ENCODE measurements at regions not wholly inside any gene's neighbourhood (a gene's known extent, or its start where the extent isn't known, plus 50 kb on each side); places are given as distances from the start of the nearest gene placed in this dataset.

- no peak for DNase-seq
Measured at GRCh38 chr2:71803398-71803797, 344.3 kb downstream of the CYP26B1 start.

DNA sequence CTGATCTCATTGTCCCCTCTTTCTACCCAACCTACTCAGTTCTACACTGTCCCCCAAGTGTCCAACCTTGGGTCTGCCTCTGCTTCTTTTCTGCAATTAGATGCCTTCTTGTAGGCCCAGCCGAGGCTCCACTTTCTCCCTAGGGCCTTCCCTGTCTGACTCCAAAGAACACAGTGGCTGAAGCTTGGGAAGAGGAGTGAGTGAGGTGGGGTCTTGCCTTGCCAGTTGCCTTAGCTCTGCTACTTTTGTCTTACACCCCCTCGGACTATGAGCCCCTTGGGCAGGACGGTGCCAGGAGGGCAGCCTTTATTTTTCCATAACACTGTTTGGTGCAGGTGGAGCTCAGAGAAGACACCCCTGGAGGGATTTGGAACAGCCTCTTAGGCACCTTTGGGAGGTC lies 345.1 kb downstream of the CYP26B1 start:
- no peak for DNase-seq

DNA sequence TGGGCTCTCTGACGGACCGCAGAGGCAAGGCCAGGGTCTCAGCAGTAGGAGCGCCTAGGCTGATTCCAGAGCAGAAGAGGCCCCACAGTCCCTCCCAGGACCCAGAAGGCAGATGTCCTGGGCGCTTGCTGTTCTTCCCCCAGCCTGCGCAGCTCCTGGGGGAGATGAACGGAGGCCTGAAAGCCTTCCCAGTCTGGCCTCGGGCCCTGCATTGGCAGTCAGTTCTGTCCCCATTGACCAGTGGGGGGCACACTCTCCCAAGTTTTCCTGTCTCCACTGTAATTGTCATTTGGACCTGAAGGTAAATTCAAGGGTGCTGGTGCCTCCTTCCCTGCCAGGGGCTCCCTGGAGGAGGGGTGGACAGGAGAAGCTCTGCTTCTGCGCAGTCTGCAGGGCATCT lies 345.7 kb downstream of the CYP26B1 start:
- no peak for DNase-seq

- no peak for DNase-seq
Measured at GRCh38 chr2:71801556-71801955, 346.1 kb downstream of the CYP26B1 start.

DNA sequence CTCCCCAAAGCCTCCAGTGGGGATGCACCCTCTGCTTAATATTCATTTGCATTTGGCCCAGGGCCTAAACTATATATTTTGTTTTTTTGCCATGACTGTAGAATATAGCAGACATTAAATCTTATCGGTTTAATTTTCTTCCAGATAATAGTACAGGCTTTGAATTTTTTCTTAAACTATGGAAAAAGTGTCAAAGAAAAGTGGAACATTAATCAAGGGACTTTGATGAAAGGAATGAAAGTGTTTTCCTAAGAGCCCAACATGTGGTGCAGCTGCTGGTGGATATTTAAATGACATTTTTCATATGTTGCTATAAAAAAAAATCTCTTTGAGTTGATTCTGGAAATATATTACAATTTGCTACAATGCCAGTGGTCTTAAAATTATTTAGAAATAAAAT lies 346.8 kb downstream of the CYP26B1 start:
- no peak for DNase-seq

DNA sequence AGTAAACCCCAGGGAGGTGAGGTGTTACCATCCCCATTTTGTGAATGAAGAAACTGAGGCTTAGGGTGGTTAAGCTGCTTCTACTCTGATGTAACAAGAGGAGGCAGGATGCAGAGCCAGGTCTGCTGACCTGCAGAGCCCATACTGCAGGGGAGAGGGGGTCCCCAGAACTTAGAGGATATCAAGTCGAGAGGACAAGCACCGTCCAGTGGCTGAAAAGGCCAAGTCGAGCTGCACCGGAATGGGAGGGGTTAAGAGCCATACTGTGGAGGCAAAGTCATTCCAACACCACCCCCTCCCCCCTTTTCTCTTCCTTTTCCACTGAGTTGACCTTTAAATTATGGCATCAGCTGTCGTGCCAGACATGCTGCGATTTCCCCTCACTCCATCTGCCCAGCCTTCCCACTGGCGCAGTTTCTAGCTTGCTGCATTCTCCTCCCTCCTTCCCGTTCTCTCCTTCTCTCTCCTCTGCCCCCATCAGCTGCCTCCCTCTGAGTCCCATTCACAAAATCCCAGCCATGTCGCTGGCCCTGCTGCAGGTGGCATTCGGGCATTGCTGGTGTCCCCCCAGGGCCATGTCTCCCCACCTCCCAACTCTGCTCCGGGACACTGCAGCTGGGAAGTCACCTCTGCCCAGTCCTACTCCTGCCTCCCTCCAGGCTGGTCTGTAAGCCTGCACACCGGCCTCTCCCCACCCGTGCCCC lies 346.9 kb downstream of the DYSF start:
- no peak for DNase-seq

GRCh38 chr2:71799013-71799575 lies 345.7 kb downstream of the DYSF start:
- DNase-seq, result no peak

DNA sequence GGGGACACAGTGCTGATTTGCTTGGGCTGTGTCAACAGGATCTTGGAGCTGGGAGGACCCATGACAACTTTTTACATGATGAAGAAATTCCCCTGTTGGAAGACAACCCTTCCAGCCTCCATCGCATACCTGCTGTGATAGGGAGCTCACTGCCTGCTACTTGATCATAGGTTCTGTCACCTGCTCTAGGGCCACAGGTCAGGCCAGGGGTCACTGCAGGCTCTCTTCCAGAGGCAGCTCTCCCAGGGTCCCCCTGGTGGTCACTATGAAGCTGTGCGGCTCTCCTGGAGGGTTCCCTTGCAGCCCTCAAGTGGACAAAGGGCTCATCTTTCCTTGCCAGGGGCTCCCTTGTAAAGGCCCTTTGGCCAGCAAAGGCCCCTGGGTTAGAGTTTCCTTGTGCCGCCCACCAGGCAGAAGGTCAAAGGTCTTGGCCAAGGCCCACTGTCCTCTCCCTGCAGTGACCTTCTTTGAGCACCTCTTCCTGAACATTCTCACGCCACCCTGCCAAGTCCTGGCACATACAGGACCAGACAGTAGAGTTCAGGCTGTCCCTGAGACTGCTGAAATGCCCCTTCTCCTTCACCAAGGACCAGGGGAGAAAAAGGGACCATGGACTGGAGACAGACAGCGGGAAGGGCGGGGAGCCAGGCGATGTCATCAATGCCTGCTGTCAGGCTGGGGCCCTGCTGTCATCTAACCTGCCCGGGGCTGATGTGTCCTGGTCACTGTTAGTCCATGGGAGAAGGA lies 345.1 kb downstream of the DYSF start:
- DNase-seq, result no peak

DNA sequence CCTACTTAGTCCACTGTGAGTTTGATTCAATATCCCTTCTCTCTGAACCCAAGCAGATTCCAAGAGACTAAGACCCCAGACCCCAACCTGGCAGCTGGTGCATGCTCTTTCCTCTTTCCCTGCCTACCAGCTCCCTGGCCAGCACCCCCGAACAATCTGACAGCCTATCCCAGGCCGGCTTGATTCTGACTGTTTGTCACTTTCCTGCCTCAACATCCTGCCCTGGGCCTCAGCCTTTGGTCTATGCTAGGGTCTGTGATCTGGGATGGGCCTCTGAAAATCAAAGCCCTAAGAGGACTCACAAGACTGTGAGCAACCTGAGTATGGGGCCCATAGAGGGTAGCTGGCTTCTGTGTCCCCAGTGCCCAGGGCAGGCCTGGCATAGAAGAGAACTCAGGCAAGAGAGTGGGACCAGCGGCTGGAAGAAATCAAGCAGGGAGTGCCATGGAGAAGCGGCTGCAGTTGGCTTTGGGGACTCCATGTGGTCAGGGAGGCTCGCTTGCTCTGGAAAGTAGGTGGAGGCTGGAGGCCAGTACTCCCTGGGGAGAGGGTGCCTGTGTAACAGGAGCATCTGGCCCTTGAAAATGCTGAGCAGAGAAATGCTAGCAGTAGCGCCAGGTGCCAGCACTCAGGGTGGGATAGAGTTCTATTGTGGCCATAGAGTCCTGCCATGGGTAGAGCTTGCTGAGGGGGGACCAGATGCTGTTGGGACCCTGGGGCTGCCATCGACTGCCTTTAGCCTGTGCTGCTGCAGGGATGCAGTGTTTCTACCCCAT lies 343.9 kb downstream of the DYSF start:
- DNase-seq, result no peak

- DNase-seq, result no peak
Measured at GRCh38 chr2:71796174-71796593, 342.8 kb downstream of the DYSF start.

DNA sequence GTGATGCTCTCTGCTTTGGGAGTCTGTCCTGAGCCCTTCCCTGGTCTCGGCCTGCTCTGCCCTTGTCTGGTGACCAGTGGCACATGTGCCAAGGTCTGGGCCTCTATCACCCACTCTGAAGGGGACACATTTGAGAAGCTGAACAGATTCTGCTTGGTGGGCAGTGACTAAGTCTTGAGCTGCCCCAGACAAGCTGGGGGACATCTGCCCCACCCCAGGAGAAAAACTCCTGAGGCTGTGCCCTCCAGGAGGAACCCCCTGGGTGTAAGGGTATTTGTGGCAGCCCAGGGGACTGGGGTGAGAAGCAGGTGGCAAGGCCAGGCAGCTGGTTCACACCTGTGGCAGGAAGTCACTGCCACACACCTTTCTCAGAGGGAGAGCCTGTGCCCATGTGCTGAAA lies 342.1 kb downstream of the DYSF start:
- DNase-seq, result no peak

DNA sequence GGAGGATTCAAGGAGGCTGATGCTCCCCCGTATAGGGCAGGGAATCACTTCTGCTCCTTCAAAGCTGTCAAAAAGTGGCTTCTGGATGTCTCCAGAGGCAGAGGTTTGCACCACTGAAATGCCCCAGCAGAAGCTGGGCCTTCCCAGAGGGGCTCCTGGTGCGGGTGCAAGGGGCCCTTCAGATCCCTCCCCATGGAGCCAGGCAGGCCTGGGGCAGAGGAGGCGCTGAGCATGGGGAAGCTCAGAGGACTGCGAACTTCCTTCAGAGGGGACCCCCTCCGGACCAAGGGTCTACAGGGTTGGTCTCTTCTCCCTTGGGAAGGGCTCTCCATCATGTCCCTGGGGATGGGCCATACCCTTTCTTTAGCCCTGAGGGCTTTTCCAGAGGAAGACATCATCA lies 341.2 kb downstream of the DYSF start:
- DNase-seq, result no peak

- DNase-seq, result no peak
Measured at GRCh38 chr2:71793926-71794325, 340.6 kb downstream of the DYSF start.

DNA sequence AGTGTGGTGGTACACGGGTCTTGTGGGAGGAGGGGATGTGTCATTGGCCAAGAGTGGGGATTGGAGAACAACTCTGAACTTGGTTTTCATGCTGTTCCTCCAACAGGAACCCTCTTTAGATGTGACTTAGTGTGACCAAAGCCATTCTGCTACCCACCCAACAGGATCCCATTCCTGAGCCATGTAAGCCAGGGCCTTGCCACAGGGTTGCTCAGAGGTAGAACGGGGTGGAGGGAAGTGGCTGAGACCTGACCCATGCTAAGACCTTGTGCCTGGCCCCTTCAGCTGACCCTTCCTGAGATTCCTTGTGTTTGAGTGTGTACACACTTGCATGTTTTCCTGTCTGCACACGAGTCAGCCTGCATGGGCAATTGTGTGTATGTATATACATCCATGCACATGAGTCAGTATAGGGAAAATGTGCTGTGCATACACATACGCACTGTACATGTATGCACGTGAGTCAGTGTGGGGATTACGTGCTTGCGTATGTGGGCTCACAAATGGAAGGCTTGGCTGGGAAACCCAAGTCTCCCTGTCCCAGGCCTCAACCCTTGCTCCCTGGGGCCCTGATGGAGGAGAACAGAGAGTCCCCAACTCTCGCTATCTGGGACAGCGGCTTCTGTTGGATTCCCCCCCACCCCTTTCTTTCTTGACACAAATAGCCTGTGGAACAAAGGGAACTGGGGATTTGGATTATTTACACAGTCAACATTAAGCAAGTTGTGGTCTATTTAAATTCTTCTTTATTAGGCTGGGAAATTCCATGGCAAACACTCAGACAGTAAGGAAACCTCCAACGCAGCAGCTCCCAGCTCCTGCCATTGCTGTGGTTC lies 339.8 kb downstream of the DYSF start:
- DNase-seq, result no peak

DNA sequence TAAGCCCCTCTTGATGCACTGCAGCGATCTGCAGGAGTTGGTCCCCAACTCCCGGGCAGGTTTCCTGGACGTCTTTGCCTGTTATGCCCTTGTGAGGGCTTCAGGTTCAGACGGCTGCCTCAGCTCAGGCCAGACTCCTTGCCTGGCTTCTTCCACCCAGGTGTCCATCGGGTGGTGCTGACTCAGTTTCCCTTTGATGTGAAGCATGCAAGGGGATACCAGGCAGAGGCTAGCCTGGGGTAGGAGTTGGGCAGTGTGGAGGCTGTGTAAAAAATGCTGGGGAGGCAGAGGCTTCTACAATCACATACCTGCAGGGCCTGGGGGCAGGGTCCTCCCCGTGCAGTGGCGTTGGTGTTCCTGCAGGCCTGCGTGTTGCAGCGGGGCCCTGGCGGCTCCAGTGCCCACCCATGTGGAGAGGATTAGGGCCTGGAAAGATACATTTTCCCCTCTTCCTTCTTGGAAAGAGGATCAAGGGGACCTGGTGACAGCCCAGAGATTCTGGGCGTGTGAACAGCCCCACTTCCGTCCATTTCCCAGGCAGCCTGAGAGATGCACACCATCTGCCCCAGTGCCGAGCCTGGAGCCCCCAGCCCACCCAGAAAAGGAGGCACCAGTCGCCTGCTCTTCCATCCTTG lies 338.3 kb downstream of the DYSF start:
- DNase-seq, result no peak

DNA sequence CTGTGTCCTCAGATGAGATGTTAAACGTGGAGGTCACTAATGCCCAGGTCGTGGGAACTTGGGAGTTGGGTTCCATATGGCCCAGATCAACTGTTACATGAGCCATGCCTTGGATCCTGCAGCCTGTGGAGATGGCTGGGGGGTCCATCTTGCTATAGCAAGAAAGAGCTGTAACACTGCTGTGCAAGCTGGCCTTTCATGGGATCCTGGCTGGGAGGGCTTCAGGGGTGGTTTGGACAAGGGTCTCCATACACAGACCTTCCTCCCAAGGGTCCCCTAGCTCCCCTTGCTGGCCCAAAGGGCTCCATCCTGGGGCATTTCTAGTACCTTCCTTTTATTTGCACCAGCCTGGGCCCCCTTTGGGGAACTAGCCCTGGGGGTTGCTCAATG lies 337.7 kb downstream of the DYSF start:
- DNase-seq, result no peak

DNA sequence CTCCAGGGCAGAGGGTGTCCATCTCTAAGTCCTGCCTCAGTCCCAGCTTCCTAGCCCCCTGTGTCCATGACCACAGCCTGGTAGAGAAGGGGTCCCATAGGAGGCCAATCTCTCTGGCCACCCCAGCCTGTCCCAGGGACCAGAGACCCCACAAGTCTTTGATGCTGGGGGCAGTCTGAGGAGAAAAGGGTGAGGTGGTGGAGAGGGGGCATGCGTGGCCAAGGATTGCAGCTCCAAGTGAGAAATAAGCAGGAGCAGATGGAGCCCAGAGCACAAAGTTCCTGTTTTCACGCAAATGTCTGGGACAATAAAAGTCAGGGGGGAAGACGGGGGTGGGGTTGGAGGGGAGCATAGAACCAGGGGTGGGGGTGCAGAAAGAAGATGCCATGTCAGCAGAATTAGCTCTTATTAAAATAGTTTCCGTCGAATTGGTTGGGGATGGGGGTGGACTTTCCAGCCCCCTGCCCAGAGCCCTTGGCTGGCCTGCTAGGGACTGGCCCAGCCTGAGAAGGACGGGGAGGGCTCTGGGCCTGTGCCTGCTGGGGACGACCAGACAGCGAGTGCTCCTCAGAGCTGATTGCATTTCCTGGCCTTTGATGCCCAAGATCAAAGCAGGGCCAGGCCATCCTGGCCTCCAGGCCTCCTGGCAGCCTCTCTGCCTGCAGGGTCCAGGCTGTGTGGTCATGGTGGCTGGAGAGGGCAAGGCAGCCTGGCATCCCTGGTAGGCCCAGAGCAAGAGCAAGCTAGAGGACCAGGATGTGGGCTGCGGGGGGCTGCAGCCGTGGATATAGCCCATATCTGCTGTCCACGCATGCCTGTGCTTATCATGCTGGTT lies 337.1 kb downstream of the DYSF start:
- DNase-seq, result no peak

DNA sequence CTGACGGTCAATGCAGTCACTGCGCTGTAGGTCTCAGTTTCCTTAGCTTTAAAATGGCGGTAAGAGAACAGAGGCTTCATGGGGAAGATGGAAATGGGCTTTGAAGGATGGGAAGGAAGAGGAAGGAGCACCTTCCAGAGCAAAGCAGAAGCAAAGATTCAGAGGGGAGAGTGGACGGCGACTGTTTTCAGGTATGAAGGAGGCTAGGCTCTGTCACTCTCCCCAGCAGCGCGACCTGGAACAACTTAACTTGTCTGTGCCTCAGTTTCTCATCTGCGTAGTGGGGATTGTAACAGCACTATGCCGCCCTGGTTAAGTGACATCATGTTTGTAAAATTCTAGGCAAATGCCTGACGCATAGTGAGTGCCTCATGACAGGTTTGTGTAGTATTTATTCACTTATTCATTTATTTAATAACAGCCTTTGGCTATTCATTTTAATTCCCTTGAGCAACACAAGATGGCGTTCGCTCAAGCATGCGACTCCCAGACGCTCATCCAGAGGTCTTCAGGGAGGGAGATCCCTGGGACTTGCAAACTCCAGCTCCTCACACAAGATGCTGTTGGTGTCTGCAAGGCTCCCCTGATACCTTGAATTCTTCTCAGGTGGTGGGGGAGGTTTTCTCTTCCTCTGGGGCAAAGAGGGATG lies 336.3 kb downstream of the DYSF start:
- no peak for DNase-seq

- DNase-seq, result no peak
Measured at GRCh38 chr2:71788601-71789240, 335.4 kb downstream of the DYSF start.

- no peak for DNase-seq
Measured at GRCh38 chr2:71788186-71788525, 334.8 kb downstream of the DYSF start.

Measured in SIG-M5 (cell line).